ENCODE measurements at regions not wholly inside any gene's neighbourhood (a gene's known extent, or its start where the extent isn't known, plus 50 kb on each side); places are given as distances from the start of the nearest gene placed in this dataset.

GRCh38 chr1:193555662-193556441, 369.4 kb upstream of the B3GALT2 start:
- TF ChIP-seq CTCF (conservative IDR thresholded peaks at IDR 0.05; ENCODE audit: low read length) (no peak), EZH2phosphoT487 (IDR thresholded peaks at IDR 0.05; ENCODE audit: borderline replicate concordance) (no peak)

Data from Loucy (cell line).